Stimulated activated CD8-positive, alpha-beta memory T cell treated with anti-CD3 and anti-CD28 coated beads, Interleukin-7, amount 100 ng/mL, for 48 hours (primary cell): ENCODE measurements at regions not wholly inside any gene's neighbourhood (a gene's known extent, or its start where the extent isn't known, plus 50 kb on each side); places are given as distances from the start of the nearest gene placed in this dataset.
"Not testable (repeated sequence)": the region's sequence is repeated elsewhere in the genome, so short reads cannot be mapped to it uniquely, and the experiment has no call there.

ENCODE experiments used
- DNase-seq, 2 donors: peaks; one replicate each; pipeline ENCODE4 v3.0.0-alpha.2; 2020; ENCODE audit warnings: low read depth in 1 of 2; ENCODE audit errors: extremely low read depth in 1 of 2

DNA sequence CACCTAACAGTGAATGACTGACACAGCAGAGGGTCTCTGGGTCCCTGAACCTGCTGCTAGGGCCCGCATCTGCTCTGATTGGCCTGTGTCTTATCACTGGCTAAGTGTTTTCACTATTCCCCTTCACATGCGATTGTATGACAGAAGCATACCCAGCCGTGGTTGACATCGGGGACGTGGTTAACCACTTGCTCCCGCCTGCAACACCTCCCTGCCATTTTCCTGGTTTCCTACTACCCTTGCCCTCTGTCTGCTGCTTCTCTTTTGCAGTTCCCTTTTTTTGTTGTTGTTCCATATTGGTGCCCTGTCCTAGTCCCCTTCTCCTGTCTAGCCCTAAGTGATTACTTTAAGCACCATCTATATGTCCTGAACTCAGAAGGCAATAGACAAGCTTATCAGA lies 177.0 kb downstream of the RGS9 start:
- peak in 1 of 2 donors; percentile 5 for DNase-seq

- no peak for DNase-seq
Observed at GRCh38 chr17:65312718-65313377, 175.7 kb downstream of the RGS9 start.

DNA sequence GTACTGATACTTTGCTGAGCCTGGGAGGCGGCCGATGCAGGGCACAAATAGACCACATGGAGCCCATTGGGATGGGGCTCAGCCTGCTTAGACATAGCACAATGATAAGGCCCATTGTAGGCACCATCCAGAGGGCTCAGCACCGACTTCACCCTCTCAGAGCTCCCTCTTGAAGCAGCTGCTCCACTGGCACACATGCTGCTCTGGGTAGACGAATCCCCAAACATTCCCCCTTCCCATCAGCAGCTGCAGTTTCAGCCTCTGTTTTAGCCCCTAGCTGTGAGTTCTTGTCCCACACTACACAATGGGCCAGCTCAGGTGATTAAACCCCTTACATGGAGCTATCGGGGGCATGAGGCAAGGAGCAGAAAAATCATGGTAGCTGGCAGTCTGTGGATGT lies 174.1 kb downstream of the RGS9 start:
- DNase-seq = no peak

DNA sequence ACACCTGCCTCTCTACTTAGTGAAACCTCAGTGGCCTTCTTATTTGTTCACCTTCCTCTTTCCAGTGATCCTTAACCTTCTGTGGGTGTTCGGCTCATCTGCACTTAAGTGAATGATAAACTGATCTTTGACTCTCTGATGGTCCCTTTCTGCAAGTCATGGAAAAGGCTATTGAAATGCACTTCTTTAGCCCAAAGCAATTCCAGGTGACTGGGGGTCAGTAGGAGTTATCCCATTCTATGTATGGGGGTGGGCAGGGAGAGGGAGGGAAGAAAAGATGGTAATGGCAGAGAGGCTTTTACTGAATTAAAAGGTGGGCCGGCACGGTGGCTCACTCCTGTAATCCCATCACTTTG lies 170.8 kb downstream of the RGS9 start:
- DNase-seq = no peak

GRCh38 chr17:65307081-65307960 lies 170.2 kb downstream of the RGS9 start:
- DNase-seq = no peak

DNA sequence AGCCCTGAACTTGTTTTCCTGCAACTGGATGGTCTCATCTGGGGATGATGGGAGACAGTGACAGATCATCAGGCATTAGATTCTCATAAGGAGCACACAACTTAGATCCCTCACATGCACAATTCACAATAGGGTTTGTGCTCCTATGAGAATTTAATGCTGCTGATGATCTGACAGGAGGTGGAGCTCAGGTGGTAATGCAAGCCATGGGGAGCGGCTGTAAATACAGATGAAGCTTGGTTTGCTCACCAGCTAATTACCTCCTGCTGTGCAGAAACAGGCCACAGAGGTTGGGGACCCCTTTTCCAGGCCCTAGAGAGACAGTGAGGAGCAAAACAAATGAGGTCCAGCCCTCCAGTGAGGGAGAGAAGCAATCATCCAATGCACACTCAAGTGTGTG lies 168.6 kb downstream of the RGS9 start:
- no peak for DNase-seq

- no peak for DNase-seq
Observed at GRCh38 chr17:65305116-65305515, 167.9 kb downstream of the RGS9 start.

DNA sequence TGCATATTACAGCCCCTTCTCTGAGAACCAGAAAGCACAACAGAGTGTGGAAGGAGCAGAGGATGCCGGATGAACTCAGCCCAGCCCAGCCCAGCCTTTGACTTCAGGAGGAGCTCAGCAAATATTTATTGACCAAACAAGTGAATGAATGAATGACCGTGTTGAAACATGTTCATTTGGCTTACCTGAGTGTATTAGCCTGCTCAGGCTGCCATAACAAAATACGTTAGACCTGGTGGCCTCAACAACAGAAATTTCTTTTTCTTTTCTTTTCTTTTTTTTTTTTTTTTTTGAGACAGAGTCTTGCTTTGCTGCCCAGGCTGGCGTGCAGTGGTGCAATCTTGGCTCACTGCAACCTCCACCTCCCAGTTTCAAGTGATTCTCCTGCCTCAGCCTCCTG lies 164.7 kb downstream of the RGS9 start:
- not testable (repeated sequence) for DNase-seq

- DNase-seq = no peak
Observed at GRCh38 chr17:65301184-65301583, 164.0 kb downstream of the RGS9 start.

DNA sequence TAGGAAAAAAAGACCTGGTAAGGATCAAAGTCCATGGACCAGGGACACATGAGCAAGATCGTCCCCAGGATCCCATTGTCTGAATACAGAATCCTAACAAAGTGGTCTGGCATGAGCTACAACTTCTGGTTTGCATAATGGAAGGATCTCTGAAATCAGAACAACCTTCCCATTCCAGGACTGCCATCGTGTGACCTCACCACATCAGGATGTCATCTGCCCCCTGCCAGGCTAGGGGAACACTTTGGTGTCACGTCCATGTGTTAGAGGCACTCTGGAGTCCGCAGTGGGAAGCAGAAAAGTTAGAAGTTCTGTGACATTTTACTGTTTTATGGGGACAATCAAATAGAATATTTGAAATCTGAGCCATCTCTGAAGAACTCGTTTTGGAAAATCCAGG lies 160.7 kb downstream of the RGS9 start:
- no peak for DNase-seq

DNA sequence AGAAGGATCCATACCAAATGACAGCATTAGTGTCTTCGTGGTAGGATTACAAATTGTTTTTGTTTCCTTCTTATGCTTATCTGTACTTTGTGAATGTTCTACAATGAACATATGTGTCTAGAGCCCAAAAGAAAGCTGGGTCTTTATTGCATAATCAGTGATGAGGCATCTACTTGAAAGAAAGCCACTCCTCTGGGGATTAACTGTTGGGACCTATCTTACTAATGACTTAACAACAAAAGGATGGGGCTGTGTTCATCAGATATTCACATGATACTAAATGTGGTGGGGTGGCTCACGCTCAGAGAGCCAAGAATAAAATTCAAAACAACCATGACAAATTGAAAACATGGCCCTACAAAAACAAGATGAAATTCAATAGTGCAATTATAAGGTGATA lies 160.2 kb downstream of the RGS9 start:
- no peak for DNase-seq

DNA sequence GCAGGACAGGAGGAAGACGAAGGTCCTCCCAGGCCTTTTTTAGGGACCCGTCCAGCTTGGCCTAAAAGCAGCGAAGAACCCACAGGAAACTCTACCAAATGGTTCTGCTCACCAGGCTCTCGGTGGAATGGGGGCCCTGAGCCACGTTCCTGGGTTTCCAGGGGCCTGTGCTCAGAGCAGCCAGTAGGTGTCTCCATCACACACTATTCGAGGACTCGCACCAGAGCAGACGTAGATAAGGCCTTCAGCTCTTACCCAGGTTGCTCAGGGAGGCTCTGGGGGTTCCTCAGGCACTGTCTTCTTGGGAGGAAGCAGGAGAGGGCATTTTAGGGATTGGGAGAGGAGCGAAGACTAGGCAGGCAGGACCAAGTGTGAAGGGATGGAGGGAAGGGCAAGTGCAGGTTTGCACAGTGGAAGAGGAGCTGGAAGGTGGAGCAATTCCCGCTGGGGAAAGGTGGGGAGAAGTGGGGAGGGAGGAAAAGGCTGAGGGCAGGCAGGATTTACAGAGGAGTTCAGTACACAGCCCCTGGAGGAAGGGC lies 157.1 kb downstream of the RGS9 start:
- DNase-seq = peak; percentile 13 to 32

- DNase-seq = no peak
Observed at GRCh38 chr17:65293584-65294180, 156.5 kb downstream of the RGS9 start.

DNA sequence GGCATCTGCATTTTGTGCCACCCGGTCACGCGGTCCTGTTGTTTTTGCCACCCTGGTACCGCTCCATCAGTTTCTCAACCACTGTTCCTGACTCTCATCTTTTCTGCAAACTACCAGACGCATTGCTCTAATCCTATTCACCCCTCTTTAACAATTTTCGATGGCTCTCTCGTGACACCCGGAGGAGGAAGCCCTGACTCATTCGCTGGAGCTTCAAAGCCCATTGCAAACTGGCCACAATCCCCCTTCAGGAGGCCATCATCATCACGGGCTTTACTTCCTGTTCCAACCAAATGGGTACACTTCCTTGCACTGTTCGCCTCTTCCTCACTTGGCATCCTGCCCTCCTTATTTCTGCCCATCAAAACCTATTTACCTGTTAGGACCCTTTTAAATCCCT lies 155.3 kb downstream of the RGS9 start:
- DNase-seq = no peak

- DNase-seq = not testable (repeated sequence)
Observed at GRCh38 chr17:65291301-65291700, 154.1 kb downstream of the RGS9 start.

DNA sequence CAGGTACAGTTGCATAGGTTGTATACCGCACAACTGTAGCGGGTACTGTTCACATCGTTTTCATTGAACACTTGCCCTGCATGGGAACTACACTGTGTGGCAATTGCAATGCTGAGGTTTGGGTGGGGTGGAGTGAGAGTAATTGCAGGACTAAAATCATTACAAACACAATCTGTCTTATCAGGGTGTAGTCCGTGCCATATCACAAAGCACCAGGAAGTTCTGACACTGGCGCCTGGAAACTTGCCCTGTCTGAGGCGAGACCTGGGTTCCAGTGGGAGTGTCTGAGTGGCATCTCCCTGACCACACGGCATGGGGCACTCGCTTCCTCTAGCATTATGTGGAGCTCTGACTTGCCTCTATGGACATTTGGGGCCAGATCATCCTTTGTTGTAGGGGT lies 153.4 kb downstream of the RGS9 start:
- no peak for DNase-seq

- no peak for DNase-seq
Observed at GRCh38 chr17:65290056-65290455, 152.9 kb downstream of the RGS9 start.

GRCh38 chr17:65287040-65287439 lies 149.9 kb downstream of the RGS9 start:
- DNase-seq = no peak

- no peak for DNase-seq
Observed at GRCh38 chr17:65283704-65284103, 146.5 kb downstream of the RGS9 start.

DNA sequence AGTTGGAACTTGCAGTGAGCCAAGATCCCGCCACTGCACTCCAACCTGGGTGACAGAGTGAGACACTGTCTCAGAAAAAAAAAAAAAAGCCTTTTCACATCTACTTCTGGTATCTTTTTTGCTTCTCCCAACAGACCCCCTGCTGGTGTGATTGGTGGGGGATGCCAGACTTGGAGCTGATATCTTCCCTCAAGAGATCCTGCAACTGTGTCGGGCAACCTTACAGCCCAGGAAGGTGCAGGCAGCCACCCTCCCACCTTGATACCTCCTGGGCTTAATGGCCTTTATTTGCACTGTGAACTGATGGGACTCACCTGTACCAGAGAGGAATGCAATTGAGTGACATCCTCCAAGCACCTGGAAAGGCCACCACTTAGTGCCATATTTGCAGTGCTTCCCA lies 142.3 kb downstream of the RGS9 start:
- DNase-seq = no peak

GRCh38 chr17:65278820-65279184 lies 141.6 kb downstream of the RGS9 start:
- DNase-seq = no peak
